ENCODE measurements at regions not wholly inside any gene's neighbourhood (a gene's known extent, or its start where the extent isn't known, plus 50 kb on each side); places are given as distances from the start of the nearest gene placed in this dataset.
A peak's percentile ranks its signal among the peaks of the same experiment; 100 is the strongest.

DNA sequence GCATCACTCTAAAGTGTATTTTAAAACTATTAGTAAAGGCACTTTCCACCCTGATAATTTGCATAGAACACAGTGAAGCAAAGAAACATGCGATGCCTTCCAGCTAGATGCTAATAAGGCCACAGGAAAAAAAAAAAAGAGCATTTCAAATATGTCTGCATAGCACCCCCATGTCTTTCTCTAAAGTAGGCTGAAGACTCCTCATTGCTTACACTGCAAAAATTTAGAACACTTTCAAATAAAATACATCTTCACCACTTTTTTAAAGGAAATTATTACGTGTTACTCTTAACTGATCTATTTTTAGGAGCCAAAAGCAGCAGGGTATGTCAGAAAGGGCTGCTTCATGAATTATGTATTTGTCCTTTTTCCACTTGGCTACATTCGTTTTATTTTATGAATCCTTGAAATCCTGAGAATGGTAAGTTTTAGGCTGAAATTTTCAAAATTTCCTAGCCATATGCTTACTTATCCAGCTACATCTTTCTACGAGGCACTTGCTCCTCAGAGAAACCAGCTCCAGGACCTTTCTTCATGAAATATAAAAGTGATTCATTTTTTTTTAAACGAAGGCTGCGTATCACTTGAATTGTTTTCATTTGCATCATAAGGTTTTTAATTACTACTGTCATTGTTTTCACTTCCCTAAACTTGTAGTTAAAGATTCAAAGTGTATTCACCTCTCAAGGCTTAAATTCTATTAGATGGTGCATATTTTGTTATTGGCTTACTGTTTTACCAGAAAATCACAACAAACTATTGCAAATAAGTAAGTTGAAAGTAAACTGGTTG is 513.0 kb downstream of the PTPRC start:
- no peak for TF ChIP-seq EZH2 (IDR thresholded peaks at IDR 0.05; ENCODE audit: borderline replicate concordance, low read depth, low read length, poor library complexity, severe bottlenecking)
- TF ChIP-seq, protein P1, sequence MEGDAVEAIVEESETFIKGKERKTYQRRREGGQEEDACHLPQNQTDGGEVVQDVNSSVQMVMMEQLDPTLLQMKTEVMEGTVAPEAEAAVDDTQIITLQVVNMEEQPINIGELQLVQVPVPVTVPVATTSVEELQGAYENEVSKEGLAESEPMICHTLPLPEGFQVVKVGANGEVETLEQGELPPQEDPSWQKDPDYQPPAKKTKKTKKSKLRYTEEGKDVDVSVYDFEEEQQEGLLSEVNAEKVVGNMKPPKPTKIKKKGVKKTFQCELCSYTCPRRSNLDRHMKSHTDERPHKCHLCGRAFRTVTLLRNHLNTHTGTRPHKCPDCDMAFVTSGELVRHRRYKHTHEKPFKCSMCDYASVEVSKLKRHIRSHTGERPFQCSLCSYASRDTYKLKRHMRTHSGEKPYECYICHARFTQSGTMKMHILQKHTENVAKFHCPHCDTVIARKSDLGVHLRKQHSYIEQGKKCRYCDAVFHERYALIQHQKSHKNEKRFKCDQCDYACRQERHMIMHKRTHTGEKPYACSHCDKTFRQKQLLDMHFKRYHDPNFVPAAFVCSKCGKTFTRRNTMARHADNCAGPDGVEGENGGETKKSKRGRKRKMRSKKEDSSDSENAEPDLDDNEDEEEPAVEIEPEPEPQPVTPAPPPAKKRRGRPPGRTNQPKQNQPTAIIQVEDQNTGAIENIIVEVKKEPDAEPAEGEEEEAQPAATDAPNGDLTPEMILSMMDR (conservative IDR thresholded peaks at IDR 0.05; ENCODE audit: low read depth, low read length), result no peak
- H3K9me3 ChIP-seq (ENCODE audit: low read depth, low read length, poor library complexity, severe bottlenecking), result no peaks in the 10 kb centered on the region
- ChIA-PET POLR2A (ENCODE audit: low non-redundant PET) (interaction anchor here (0.6 kb wide), 1 partner anchor 11 kb away, joined by 8 read pairs; no protein-coding TSS in a partner anchor), CTCF (no interaction called here)
- BruUV-seq (replicated peaks), result no TSS peak
- H3K36me3 ChIP-seq (ENCODE audit: insufficient read depth, low read length, poor library complexity, severe bottlenecking), result peaks cover 14% of the 10 kb centered on the region
- peak; percentile 86 for DNase-seq (ENCODE audit: low spot score)
- H3K4me3 ChIP-seq (ENCODE audit: low read depth, low read length, poor library complexity, severe bottlenecking), result peak overlapping the region; percentile 27
- intact Hi-C loops (cut with micrococcal nuclease; ENCODE audit: unreplicated experiment), result loop anchor here (2.0 kb wide), 1 partner anchor 253 kb away; no protein-coding TSS in a partner anchor
- H3K27me3 ChIP-seq (replicated peaks; ENCODE audit: insufficient read depth, low read depth, low read length, poor library complexity), result no peaks in the 10 kb centered on the region
- H3K27ac ChIP-seq (ENCODE audit: low read depth, low read length, poor library complexity, severe bottlenecking), result peak overlapping the region; percentile 100
- peaks cover 66% of the 10 kb centered on the region for H3K4me1 ChIP-seq (ENCODE audit: insufficient read depth, low read length, poor library complexity, severe bottlenecking)

DNA sequence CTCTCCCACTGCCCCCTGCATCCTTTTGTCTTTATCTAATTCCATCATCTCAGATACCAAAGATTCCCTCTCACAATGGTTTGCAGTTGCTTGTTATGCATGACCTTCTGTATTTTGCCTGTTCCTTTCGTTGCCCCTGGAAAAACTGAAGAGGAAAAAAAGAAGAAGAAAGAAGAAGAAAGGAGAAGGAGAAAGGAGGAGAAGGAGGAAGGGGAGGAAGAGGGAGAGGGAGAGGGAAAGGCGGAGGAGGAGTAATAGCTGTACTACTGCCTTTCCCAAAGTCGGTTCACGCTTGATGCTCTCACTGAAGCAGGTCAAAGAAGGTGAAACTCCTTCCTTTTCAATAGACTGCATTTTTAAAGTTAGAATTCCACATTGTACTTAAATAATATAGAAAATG is 513.8 kb downstream of the PTPRC start:
- H3K27ac ChIP-seq (ENCODE audit: low read depth, low read length, poor library complexity, severe bottlenecking), result peak overlapping the region; percentile 100
- no TSS peak for BruUV-seq (replicated peaks)
- no peaks in the 10 kb centered on the region for H3K27me3 ChIP-seq (replicated peaks; ENCODE audit: insufficient read depth, low read depth, low read length, poor library complexity)
- ChIA-PET POLR2A (ENCODE audit: low non-redundant PET) (no interaction called here), CTCF (no interaction called here)
- TF ChIP-seq, protein P1 (conservative IDR thresholded peaks at IDR 0.05; ENCODE audit: low read depth, low read length), result no peak
- no peak for TF ChIP-seq EZH2 (IDR thresholded peaks at IDR 0.05; ENCODE audit: borderline replicate concordance, low read depth, low read length, poor library complexity, severe bottlenecking)
- intact Hi-C loops (cut with micrococcal nuclease; ENCODE audit: unreplicated experiment), result no loop called here
- peaks cover 21% of the 10 kb centered on the region for H3K36me3 ChIP-seq (ENCODE audit: insufficient read depth, low read length, poor library complexity, severe bottlenecking)
- H3K4me1 ChIP-seq (ENCODE audit: insufficient read depth, low read length, poor library complexity, severe bottlenecking), result peaks cover 75% of the 10 kb centered on the region
- H3K4me3 ChIP-seq (ENCODE audit: low read depth, low read length, poor library complexity, severe bottlenecking), result no peak overlapping the region
- no peaks in the 10 kb centered on the region for H3K9me3 ChIP-seq (ENCODE audit: low read depth, low read length, poor library complexity, severe bottlenecking)
- DNase-seq (ENCODE audit: low spot score), result no peak

DNA sequence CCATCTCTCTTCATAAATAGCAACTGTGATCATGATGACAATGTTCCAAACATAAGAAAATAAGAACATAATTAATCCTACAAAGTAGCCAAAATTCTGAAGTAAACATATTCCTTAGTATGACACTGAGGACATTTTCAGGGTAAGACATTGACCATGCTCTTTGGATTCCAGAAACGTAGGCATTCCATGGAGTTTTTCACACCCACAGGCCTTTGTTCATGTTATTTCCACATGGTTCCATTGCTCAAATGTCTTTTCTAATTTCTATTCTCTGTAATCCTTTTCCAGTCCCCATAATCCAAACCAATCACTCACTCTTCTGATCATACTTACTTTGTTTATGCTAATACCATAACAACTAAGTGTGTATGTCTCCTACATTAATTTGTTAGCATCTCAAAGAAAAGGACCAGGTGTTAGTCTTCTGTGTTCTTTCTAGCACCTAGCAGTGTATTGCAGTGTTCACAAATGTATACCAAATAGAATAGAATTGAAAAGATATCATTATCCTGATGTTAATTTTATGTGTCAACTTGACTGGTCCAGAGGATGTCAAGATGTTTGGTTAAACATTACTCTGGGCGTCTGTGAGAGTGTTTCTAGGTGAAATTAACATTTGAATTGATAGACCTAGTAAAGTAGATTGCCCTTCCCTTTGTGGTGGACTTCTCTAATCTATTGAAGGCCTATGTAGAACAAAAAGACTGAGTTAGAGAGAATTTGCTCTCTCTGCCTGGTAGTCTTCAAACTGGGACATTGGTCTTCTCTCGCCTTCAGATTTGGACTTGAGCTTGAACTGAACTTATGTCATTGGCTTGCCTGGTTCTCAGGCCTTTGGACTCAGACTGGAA is 516.6 kb downstream of the PTPRC start:
- Histone ChIP-seq H3K9me3 (ENCODE audit: low read depth, low read length, poor library complexity, severe bottlenecking) (no peaks in the 10 kb centered on the region), H3K4me3 (ENCODE audit: low read depth, low read length, poor library complexity, severe bottlenecking) (no peak overlapping the region), H3K27me3 (replicated peaks; ENCODE audit: insufficient read depth, low read depth, low read length, poor library complexity) (no peaks in the 10 kb centered on the region), H3K36me3 (ENCODE audit: insufficient read depth, low read length, poor library complexity, severe bottlenecking) (peaks cover 21% of the 10 kb centered on the region), H3K4me1 (ENCODE audit: insufficient read depth, low read length, poor library complexity, severe bottlenecking) (peaks cover 71% of the 10 kb centered on the region), H3K27ac (ENCODE audit: low read depth, low read length, poor library complexity, severe bottlenecking) (peak overlapping the region; percentile 100)
- no TSS peak for BruUV-seq (replicated peaks)
- no peak for DNase-seq (ENCODE audit: low spot score)
- intact Hi-C loops (cut with micrococcal nuclease; ENCODE audit: unreplicated experiment), result no loop called here
- ChIA-PET CTCF (no interaction called here), POLR2A (ENCODE audit: low non-redundant PET) (no interaction called here)
- TF ChIP-seq, protein P1 (conservative IDR thresholded peaks at IDR 0.05; ENCODE audit: low read depth, low read length), result no peak
- no peak for TF ChIP-seq EZH2 (IDR thresholded peaks at IDR 0.05; ENCODE audit: borderline replicate concordance, low read depth, low read length, poor library complexity, severe bottlenecking)

Measured in A673 (cell line).